HCT116 (cell line): ENCODE measurements at regions not wholly inside any gene's neighbourhood (a gene's known extent, or its start where the extent isn't known, plus 50 kb on each side); places are given as distances from the start of the nearest gene placed in this dataset.

ENCODE experiments used
- CBX3 ChIP-seq: IDR thresholded peaks from 2 replicates; pipeline ENCODE4 v1.6.1; 2012; ENCODE audit warnings: low read depth
- CEBPB ChIP-seq: IDR thresholded peaks from 2 replicates; pipeline ENCODE4 v1.6.1; 2012; ENCODE audit warnings: low read depth
- CTCF ChIP-seq, 3 experiments: fragments of 200-600 bp in 1 of 3; sonication (generic) in 1 of 3; IDR thresholded peaks in 2 of 3; conservative IDR thresholded peaks in 1 of 3; 2 replicates each; pipeline ENCODE4 v1.5.1; 2012 to 2017; ENCODE audit warnings: low read depth in 2 of 3, low read length in 2 of 3, antibody characterized with exemption in 1 of 3, borderline replicate concordance in 1 of 3, control low read depth in 1 of 3, mild to moderate bottlenecking in 1 of 3, mixed read lengths in 1 of 3, mixed run types in 1 of 3, moderate library complexity in 1 of 3; ENCODE audit not compliant: insufficient read depth in 1 of 3
- POLR2A ChIP-seq: IDR thresholded peaks from 2 replicates; pipeline ENCODE4 v1.7.0; 2011; ENCODE audit warnings: borderline replicate concordance; ENCODE audit not compliant: insufficient read depth, insufficient read length; ENCODE audit errors: extremely low read depth

GRCh38 chr9:86613943-86614342 is 259.7 kb upstream of the TUT7 start:
- TF ChIP-seq POLR2A: no peak
- no peak for TF ChIP-seq CTCF (IDR thresholded peaks at IDR 0.05 in 2 of 3, conservative IDR thresholded peaks at IDR 0.05 in 1 of 3; ENCODE audit: borderline replicate concordance in 1 of 3, insufficient read depth in 1 of 3, low read depth in 2 of 3, low read length in 2 of 3)
- no peak for TF ChIP-seq CBX3
- no peak for TF ChIP-seq CEBPB
